Common myeloid progenitor, CD34-positive (primary cell): ENCODE measurements at regions not wholly inside any gene's neighbourhood (a gene's known extent, or its start where the extent isn't known, plus 50 kb on each side); places are given as distances from the start of the nearest gene placed in this dataset.
"Not testable (repeated sequence)": the region's sequence is repeated elsewhere in the genome, so short reads cannot be mapped to it uniquely, and the experiment has no call there.

ENCODE experiments used
- CTCF ChIA-PET: fragments of 350-600 bp; sonication (Branson Sonifier 250); formaldehyde crosslinking; loops from one replicate; lab custom pipeline; 2021; ENCODE audit warnings: antibody characterized with exemption; lab: Charles Lee
- POLR2A ChIA-PET: fragments of 350-600 bp; sonication (Branson Sonifier 250); formaldehyde crosslinking; loops from one replicate; lab custom pipeline; 2021; ENCODE audit warnings: antibody characterized with exemption; lab: Charles Lee
- DNase-seq, 3 donors: peaks; one replicate each; pipeline versions ENCODE4 v3.0.0 to v3.0.0-alpha.2; 2013
- H3K27ac ChIP-seq, 2 experiments: 1 replicate in 1 of 2; 2 replicates in 1 of 2; pipeline ENCODE4 v1.7.0; 2013; ENCODE audit warnings: inconsistent platforms in 2 of 2, low read length in 2 of 2, mild to moderate bottlenecking in 2 of 2, low read depth in 1 of 2, moderate library complexity in 1 of 2; ENCODE audit not compliant: severe bottlenecking in 2 of 2, insufficient read depth in 1 of 2, poor library complexity in 1 of 2
- H3K27me3 ChIP-seq, 5 experiments: replicated peaks in 2 of 5; 1 replicate in 3 of 5; 2 replicates in 2 of 5; pipeline versions ENCODE4 v1.6.1 to v1.7.0; 2013; ENCODE audit warnings: low read length in 4 of 5, mild to moderate bottlenecking in 2 of 5, moderate library complexity in 2 of 5, inconsistent platforms in 1 of 5; ENCODE audit not compliant: insufficient read depth in 5 of 5, control insufficient read depth in 4 of 5
- H3K36me3 ChIP-seq, 4 experiments: 1 replicate in 2 of 4; 2 replicates in 2 of 4; pipeline versions ENCODE4 v1.6.1 to v1.7.0; 2013; ENCODE audit warnings: low read length in 3 of 4, control low read depth in 1 of 4, mild to moderate bottlenecking in 1 of 4; ENCODE audit not compliant: control insufficient read depth in 4 of 4, insufficient read depth in 4 of 4
- H3K4me1 ChIP-seq, 4 experiments: 1 replicate in 3 of 4; 2 replicates in 1 of 4; pipeline versions ENCODE4 v1.6.1 to v1.7.1; 2013; ENCODE audit warnings: low read length in 3 of 4, mild to moderate bottlenecking in 3 of 4, control low read depth in 1 of 4, inconsistent platforms in 1 of 4, moderate library complexity in 1 of 4; ENCODE audit not compliant: control insufficient read depth in 4 of 4, insufficient read depth in 4 of 4; ENCODE audit errors: control extremely low read depth in 1 of 4
- H3K4me3 ChIP-seq, 7 experiments: 1 replicate in 4 of 7; 2 replicates in 3 of 7; pipeline versions ENCODE4 v1.5.1 to v1.7.0; 2013; ENCODE audit warnings: mild to moderate bottlenecking in 7 of 7, low read length in 6 of 7, moderate library complexity in 6 of 7, inconsistent platforms in 2 of 7, low read depth in 2 of 7, control low read depth in 1 of 7; ENCODE audit not compliant: insufficient read depth in 4 of 7, control insufficient read depth in 1 of 7; ENCODE audit errors: extremely low read depth in 1 of 7
- H3K9me3 ChIP-seq, 5 experiments: 1 replicate in 4 of 5; 2 replicates in 1 of 5; pipeline versions ENCODE4 v1.6.1 to v1.7.1; 2013; ENCODE audit warnings: low read length in 4 of 5, mild to moderate bottlenecking in 2 of 5, inconsistent platforms in 1 of 5, low read depth in 1 of 5, moderate library complexity in 1 of 5; ENCODE audit not compliant: control insufficient read depth in 4 of 5, insufficient read depth in 2 of 5; ENCODE audit errors: control extremely low read depth in 1 of 5
- WGBS: methylation state at CpG from one replicate; pipeline ENCODE4 v1.1.5; 2013; ENCODE audit not compliant: insufficient coverage; 5-methylcytosine and 5-hydroxymethylcytosine counted together

DNA sequence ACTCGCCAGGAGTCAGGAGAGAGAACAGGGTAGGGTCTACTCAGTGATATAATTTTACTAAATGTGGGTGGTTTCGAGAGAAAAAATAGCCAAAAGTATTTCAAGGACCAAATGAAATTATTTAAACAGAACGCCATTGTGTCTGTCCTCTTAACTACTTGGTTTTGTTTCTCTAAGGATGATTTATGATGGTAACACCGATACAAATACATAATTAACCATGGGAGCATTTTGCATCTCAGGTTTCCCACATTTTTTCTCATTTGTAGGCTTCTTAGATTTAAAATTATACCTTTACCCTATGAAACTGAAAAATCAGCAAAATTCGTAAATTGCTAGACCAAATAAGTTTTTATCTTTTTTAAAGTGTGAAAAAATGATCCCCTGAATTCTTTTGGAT, 188.2 kb downstream of the ZFP64 start:
- H3K36me3 ChIP-seq: no peaks in the 10 kb centered on the region
- H3K27ac ChIP-seq: no peak overlapping the region
- CTCF ChIA-PET: no interaction called here
- H3K27me3 ChIP-seq: no peaks in the 10 kb centered on the region
- no peaks in the 10 kb centered on the region for H3K9me3 ChIP-seq
- peaks cover 5 to 14% (median 7%) of the 10 kb centered on the region in 4 experiments for H3K4me1 ChIP-seq
- no peak overlapping the region for H3K4me3 ChIP-seq
- DNase-seq: no peak
- WGBS: no CpG with 5 or more reads among the region's 5 CpGs
- POLR2A ChIA-PET: no interaction called here

DNA sequence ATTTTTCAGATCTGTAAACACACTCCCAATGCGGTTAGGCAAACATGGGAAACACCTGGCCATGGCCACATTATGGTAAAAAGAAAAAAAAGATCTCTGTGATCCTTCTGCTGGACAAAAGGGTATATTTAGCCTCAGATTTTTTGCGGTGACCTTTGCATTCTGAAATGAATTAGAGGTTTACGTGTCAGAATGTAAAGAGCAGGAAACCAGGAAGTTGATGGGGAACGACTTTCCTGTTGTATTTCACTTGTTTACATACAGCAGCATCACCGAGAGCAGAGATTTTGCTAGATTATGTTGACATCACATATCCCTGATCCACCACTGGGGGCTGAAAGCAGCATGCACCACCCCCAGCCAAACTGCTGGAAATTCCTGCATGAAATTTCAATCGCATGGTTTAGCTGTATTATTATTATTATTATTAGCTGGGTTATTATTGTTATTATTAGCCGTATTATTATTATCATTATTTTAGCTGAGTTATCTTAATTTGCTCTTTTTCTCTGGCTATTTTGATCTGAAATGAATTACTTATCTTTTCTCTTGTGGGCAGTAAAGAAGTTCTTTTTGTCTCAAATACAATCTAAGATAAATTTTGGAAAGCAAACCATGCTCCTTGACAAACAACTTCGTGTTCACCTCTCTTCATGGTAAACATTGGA, 189.4 kb downstream of the ZFP64 start:
- peaks cover 5 to 14% (median 7%) of the 10 kb centered on the region in 4 experiments for H3K4me1 ChIP-seq
- no peak overlapping the region for H3K4me3 ChIP-seq
- ChIA-PET CTCF (interaction anchor here (0.6 to 0.9 kb wide), 2 partner anchors 9 to 726 kb away, joined by 3 read pairs; no protein-coding TSS in a partner anchor), POLR2A (no interaction called here)
- WGBS: 15% methylated on average over 6 of the region's 8 CpGs
- DNase-seq: peak; percentile 5 to 70 (median 64)
- H3K36me3 ChIP-seq: no peaks in the 10 kb centered on the region
- H3K27me3 ChIP-seq: no peaks in the 10 kb centered on the region
- H3K9me3 ChIP-seq: no peaks in the 10 kb centered on the region
- no peak overlapping the region for H3K27ac ChIP-seq

DNA sequence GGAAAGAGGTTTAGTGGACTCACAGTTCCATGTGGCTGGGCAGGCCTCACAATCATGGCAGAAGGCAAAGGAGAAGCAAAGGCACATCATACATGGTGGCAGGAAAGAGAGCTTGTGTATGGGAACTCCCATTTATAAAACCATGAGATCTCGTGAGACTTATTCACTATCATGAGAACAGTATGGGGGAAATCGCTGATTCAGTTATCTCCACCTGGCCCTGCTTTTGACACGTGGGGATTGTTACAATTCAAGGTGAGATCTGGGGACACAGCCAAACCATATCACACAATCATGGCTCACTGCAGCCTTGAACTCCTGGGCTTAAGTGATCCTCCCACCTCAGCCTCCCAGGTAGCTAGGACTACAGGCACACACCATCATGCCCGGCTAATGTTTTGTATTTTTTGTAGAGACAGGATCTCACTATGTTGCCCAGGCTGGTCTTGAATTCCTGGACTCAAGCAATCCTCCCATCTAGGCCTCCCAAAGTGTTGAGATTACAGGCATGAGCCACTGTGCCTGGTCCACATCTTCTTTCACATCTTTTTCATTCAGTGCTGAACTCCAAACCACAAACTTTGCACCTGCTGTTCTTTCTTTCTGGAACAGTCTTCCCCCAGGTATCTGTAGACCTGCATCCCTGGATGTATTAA, 194.2 kb downstream of the ZFP64 start:
- WGBS: 87% methylated on average over 3 of the region's 4 CpGs
- CTCF ChIA-PET, H3K27me3 ChIP-seq: not testable (repeated sequence)

DNA sequence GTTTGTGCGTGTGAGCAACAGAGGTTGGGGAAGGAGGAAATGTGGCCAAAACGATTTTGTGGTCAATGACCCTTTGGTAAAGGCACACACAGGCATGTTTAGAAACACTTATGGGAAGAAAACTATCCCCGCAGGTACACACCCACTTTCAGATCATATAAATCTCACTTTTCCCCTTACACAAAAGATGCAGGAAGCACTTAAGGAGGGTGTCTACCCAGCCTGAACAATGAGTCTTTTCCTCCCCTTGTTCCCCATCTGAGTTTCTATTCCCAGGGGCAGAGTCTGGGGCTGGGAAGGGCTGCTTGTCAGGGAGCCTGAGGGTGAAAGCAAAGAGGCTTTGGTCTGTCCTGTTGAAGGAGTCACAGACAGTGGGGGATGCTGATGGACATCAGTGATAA, 193.2 kb upstream of the SALL4 start:
- Histone ChIP-seq H3K27ac (no peak overlapping the region), H3K36me3 (no peaks in the 10 kb centered on the region), H3K4me3 (no peak overlapping the region), H3K27me3 (no peaks in the 10 kb centered on the region), H3K9me3 (no peaks in the 10 kb centered on the region), H3K4me1 (no peaks in the 10 kb centered on the region)
- DNase-seq: no peak
- CTCF ChIA-PET: no interaction called here
- POLR2A ChIA-PET: interaction anchor here (0.5 kb wide), 1 partner anchor 75 kb away, joined by 4 read pairs; no protein-coding TSS in a partner anchor
- 13% methylated on average over 1 of the region's 3 CpGs for WGBS

More for the DNA sequence above, 194.2 kb downstream of the ZFP64 start:
- H3K36me3 ChIP-seq, DNase-seq, H3K4me1 ChIP-seq, H3K27ac ChIP-seq, H3K4me3 ChIP-seq, H3K9me3 ChIP-seq, POLR2A ChIA-PET: not testable (repeated sequence)

DNA sequence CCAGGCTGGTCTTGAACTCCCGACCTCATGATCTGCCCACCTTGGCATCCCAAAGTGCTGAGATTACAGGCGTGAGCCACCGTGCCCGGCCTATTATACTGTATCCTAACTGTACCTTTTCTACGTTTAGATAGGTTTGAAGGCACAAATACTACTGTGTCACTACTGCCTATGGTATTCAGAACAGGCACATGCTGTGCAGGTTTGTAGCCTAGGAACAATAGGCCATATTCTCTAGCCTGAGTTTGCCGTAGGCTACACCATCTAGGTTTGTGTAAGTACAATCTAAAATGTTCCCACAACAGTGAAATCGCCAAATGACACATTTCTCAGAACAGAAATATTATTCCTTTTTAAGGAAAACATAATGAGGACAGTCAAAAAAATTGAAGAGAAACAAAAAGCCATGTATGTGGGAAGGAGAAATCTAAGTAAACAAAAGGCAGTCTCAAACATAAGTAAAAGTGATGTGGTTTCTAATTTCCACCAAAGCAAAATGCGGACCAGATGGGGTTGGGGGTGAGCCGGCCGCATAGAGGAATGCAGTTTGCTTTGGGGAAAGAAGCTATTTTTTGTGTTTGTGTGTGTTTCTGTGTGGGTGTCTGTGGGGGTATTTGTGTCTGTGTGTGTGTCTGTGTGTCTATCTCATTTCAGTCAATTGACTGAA, 192.6 kb upstream of the SALL4 start:
- Histone ChIP-seq H3K4me1 (no peaks in the 10 kb centered on the region), H3K27ac (no peak overlapping the region), H3K9me3 (no peaks in the 10 kb centered on the region), H3K36me3 (no peaks in the 10 kb centered on the region), H3K4me3 (no peak overlapping the region), H3K27me3 (no peaks in the 10 kb centered on the region)
- ChIA-PET POLR2A (no interaction called here), CTCF (no interaction called here)
- WGBS: 99% methylated on average over 7 of the region's 10 CpGs
- no peak for DNase-seq

DNA sequence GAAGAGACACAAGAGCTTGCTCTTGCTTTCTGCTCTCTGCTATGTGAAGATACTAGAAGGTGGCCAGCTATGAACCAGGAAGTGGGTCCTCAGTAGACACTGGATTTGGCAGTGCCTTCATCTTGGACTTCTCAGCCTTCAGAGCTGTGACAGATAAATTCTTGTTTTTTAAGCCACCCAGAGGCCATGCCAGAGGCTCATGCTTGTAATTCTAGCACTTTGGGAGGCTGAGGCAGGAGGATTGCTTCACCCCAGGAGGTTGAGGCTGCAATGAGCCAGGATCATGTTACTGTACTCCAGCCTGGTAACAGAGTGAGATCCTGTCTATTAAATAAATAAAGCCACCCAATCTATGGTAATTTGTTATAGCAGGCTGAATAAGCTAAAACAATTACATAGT, 185.5 kb upstream of the SALL4 start:
- Histone ChIP-seq H3K4me1 (peaks cover 0 to 7% (median 2%) of the 10 kb centered on the region in 4 experiments), H3K9me3 (no peaks in the 10 kb centered on the region), H3K4me3 (no peak overlapping the region), H3K27me3 (no peaks in the 10 kb centered on the region), H3K36me3 (no peaks in the 10 kb centered on the region), H3K27ac (no peak overlapping the region)
- CTCF ChIA-PET: no interaction called here
- no peak for DNase-seq
- POLR2A ChIA-PET: no interaction called here

DNA sequence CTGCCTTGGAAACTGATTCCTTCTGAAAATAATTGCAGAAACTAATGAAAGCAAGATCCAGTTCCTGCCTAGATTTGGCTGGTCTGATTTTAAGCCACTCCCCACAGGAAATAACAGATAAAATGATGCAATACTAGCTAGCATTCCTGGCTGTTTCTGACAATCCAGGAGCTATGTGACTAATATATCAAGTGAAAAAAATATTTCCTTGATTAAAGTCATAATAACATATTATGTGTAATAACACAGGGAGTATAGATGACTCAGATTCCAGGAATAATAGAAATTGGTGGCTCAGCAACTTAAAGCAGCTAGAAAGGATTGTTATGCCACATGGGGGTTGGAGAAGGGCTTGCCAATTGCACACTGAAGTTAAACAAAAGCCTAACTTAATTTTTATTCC, 182.7 kb upstream of the SALL4 start:
- CTCF ChIA-PET: interaction anchor here (1.7 kb wide), 1 partner anchor 19 kb away, joined by 3 read pairs; no protein-coding TSS in a partner anchor
- H3K4me1 ChIP-seq: peaks cover 0 to 7% (median 2%) of the 10 kb centered on the region in 4 experiments
- POLR2A ChIA-PET: no interaction called here
- H3K9me3 ChIP-seq: no peaks in the 10 kb centered on the region
- no peak overlapping the region for H3K4me3 ChIP-seq
- H3K36me3 ChIP-seq: no peaks in the 10 kb centered on the region
- H3K27ac ChIP-seq: no peak overlapping the region
- peak in 1 of 3 donors; percentile 2 for DNase-seq
- H3K27me3 ChIP-seq: no peaks in the 10 kb centered on the region
